K562 (cell line): ENCODE measurements at regions not wholly inside any gene's neighbourhood (a gene's known extent, or its start where the extent isn't known, plus 50 kb on each side); places are given as distances from the start of the nearest gene placed in this dataset.

Experiments
- CHCHD3 ChIP-seq: fragments of 250-450 bp; sonication (Bioruptor Pico); IDR thresholded peaks from 2 replicates; pipeline ENCODE4 v2.1.2; 2022; ENCODE audit warnings: mild to moderate bottlenecking
- FOSL1 ChIP-seq: fragments of 200-800 bp; sonication (Bioruptor generic); conservative IDR thresholded peaks from 2 replicates; pipeline ENCODE4 v1.6.1; 2016; ENCODE audit warnings: missing genetic modification characterization, missing compliant biosample characterization
- KHSRP ChIP-seq: fragments of 450-650 bp; IDR thresholded peaks from 2 replicates; pipeline ENCODE4 v1.6.1; 2017
- KLF1 ChIP-seq: fragments of 450-650 bp; IDR thresholded peaks from 2 replicates; pipeline ENCODE4 v1.6.1; 2016; ENCODE audit warnings: missing genetic modification characterization, missing compliant biosample characterization
- MTA3 ChIP-seq: fragments of 450-650 bp; formaldehyde crosslinking; IDR thresholded peaks from 2 replicates; pipeline ENCODE4 v1.6.1; 2017; ENCODE audit warnings: mild to moderate bottlenecking, borderline replicate concordance
- NFXL1 ChIP-seq: fragments of 450-650 bp; formaldehyde crosslinking; IDR thresholded peaks from 2 replicates; pipeline ENCODE4 v1.4.0; 2021; ENCODE audit warnings: mild to moderate bottlenecking
- RBM25 ChIP-seq: fragments of 200-400 bp; formaldehyde crosslinking; IDR thresholded peaks from 2 replicates; pipeline ENCODE4 v1.6.1; 2018; ENCODE audit warnings: low read length, low read depth, moderate library complexity; ENCODE audit not compliant: severe bottlenecking
- TF ChIP-seq, protein P1 (sequence below): fragments of 450-650 bp; IDR thresholded peaks from 2 replicates; pipeline ENCODE4 v1.6.1; 2016; ENCODE audit warnings: missing biosample characterization, missing genetic modification characterization
- TF ChIP-seq, protein P2 (sequence below): sonication (generic); formaldehyde crosslinking; IDR thresholded peaks from 2 replicates; pipeline ENCODE4 v1.8.1; 2022; ENCODE audit warnings: missing genetic modification reagents
- TF ChIP-seq, protein P3 (sequence below): fragments of 250-450 bp; sonication (Bioruptor Pico); IDR thresholded peaks from 2 replicates; pipeline ENCODE4 v1.5.1; 2021; ENCODE audit warnings: mild to moderate bottlenecking
- TF ChIP-seq, protein P4 (sequence below), 2 experiments: IDR thresholded peaks in 1 of 2; conservative IDR thresholded peaks in 1 of 2; 2 replicates each; pipeline ENCODE4 v1.6.1; 2016; ENCODE audit warnings: low read depth in 2 of 2, mild to moderate bottlenecking in 1 of 2, missing compliant biosample characterization in 1 of 2, missing genetic modification characterization in 1 of 2, moderate library complexity in 1 of 2

DNA sequence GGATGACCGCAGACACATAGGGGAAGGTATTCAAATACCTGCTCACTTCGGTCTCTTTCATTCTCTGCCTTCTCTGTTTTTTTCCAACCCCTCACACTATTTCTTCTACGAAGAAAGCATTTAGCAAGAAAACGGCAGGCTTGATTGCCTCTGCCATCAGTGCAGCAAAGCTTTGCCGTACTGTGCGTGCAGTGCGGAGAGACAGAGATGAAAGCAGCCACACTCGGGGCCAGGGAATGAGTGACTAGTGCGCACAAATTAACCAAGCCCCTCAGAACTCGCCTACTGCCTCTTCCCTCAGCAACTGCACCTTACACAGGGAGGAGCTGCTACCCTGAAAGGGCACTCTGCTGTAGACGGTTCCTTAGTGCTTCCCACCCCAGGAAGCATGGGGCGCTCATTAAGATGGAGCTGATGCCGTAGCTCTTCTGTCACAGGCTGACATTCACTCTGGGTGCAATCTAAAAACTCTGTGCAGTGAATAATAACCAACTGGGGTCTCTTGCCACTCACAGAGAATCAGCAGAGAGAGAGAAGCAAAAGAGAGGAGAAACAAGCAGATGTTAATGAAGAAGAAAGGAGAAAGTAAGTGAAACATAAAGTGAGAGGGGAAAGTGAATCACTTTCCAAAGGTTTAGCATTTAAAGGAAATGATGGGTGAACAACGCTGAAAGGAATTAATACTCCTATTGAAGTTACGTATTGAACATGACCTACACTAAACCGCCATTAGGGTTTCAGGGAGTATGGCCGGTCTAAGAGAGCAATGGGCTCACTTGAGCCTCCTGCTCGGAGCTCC, 69.4 kb downstream of the GRIN2B start (continued):
- TF ChIP-seq, protein P1, sequence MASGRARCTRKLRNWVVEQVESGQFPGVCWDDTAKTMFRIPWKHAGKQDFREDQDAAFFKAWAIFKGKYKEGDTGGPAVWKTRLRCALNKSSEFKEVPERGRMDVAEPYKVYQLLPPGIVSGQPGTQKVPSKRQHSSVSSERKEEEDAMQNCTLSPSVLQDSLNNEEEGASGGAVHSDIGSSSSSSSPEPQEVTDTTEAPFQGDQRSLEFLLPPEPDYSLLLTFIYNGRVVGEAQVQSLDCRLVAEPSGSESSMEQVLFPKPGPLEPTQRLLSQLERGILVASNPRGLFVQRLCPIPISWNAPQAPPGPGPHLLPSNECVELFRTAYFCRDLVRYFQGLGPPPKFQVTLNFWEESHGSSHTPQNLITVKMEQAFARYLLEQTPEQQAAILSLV (tag): no peak
- TF ChIP-seq, protein P2, sequence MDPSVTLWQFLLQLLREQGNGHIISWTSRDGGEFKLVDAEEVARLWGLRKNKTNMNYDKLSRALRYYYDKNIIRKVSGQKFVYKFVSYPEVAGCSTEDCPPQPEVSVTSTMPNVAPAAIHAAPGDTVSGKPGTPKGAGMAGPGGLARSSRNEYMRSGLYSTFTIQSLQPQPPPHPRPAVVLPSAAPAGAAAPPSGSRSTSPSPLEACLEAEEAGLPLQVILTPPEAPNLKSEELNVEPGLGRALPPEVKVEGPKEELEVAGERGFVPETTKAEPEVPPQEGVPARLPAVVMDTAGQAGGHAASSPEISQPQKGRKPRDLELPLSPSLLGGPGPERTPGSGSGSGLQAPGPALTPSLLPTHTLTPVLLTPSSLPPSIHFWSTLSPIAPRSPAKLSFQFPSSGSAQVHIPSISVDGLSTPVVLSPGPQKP (CRISPR knock-in tag): no peak
- TF ChIP-seq MTA3 (no peak), NFXL1 (CRISPR knock-in tag) (no peak), RBM25 (no peak), KHSRP (no peak), CHCHD3 (CRISPR knock-in tag) (no peak), FOSL1 (tag) (no peak), KLF1 (tag) (no peak)
- TF ChIP-seq, protein P3, sequence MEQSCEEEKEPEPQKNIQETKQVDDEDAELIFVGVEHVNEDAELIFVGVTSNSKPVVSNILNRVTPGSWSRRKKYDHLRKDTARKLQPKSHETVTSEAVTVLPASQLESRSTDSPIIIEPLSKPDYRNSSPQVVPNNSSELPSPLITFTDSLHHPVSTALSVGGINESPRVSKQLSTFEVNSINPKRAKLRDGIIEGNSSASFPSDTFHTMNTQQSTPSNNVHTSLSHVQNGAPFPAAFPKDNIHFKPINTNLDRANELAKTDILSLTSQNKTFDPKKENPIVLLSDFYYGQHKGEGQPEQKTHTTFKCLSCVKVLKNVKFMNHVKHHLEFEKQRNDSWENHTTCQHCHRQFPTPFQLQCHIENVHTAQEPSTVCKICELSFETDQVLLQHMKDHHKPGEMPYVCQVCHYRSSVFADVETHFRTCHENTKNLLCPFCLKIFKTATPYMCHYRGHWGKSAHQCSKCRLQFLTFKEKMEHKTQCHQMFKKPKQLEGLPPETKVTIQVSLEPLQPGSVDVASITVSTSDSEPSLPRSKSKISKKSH (CRISPR knock-in tag): no peak
- TF ChIP-seq, protein P4, sequence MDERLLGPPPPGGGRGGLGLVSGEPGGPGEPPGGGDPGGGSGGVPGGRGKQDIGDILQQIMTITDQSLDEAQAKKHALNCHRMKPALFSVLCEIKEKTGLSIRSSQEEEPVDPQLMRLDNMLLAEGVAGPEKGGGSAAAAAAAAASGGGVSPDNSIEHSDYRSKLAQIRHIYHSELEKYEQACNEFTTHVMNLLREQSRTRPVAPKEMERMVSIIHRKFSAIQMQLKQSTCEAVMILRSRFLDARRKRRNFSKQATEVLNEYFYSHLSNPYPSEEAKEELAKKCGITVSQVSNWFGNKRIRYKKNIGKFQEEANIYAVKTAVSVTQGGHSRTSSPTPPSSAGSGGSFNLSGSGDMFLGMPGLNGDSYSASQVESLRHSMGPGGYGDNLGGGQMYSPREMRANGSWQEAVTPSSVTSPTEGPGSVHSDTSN (CRISPR knock-in tag; IDR thresholded peaks at IDR 0.05; ENCODE audit: low read depth): no peak
- TF ChIP-seq, protein P4 (tag; conservative IDR thresholded peaks at IDR 0.05; ENCODE audit: low read depth): no peak
